A172 (cell line): ENCODE measurements at regions not wholly inside any gene's neighbourhood (a gene's known extent, or its start where the extent isn't known, plus 50 kb on each side); places are given as distances from the start of the nearest gene placed in this dataset.

Source experiments
- DNase-seq: peaks from one replicate; pipeline ENCODE4 v3.0.0-alpha.2; 2015; ENCODE audit warnings: low spot score

GRCh38 chr12:115760231-115760630 lies 517.3 kb downstream of the MED13L start:
- DNase-seq: no peak

GRCh38 chr12:115758877-115759620 lies 518.4 kb downstream of the MED13L start:
- no peak for DNase-seq

GRCh38 chr12:115758183-115758582 lies 519.3 kb downstream of the MED13L start:
- no peak for DNase-seq

- DNase-seq: no peak
These were observed 520.7 kb downstream of the MED13L start for GRCh38 chr12:115756804-115757203.

- no peak for DNase-seq
These were observed 521.2 kb downstream of the MED13L start for GRCh38 chr12:115756271-115756670.

GRCh38 chr12:115755725-115756085 lies 521.8 kb downstream of the MED13L start:
- DNase-seq: no peak

GRCh38 chr12:115755061-115755724 lies 522.3 kb downstream of the MED13L start:
- no peak for DNase-seq

GRCh38 chr12:115752913-115753726 lies 524.4 kb downstream of the MED13L start:
- peak; percentile 68 for DNase-seq

- DNase-seq: no peak
These were observed 525.3 kb downstream of the MED13L start for GRCh38 chr12:115752156-115752555.

GRCh38 chr12:115750340-115750739 lies 527.2 kb downstream of the MED13L start:
- DNase-seq: no peak

- DNase-seq: no peak
These were observed 528.2 kb downstream of the MED13L start for GRCh38 chr12:115749071-115749841.

- DNase-seq: no peak
These were observed 536.8 kb downstream of the MED13L start for GRCh38 chr12:115740586-115741155.

- no peak for DNase-seq
These were observed 539.6 kb downstream of the MED13L start for GRCh38 chr12:115737895-115738294.

- no peak for DNase-seq
These were observed 541.1 kb downstream of the MED13L start for GRCh38 chr12:115736360-115736759.

- DNase-seq: no peak
These were observed 546.4 kb downstream of the MED13L start for GRCh38 chr12:115730975-115731541.

GRCh38 chr12:115726691-115727090 lies 550.8 kb downstream of the MED13L start:
- DNase-seq: no peak

GRCh38 chr12:115722181-115722580 lies 555.3 kb downstream of the MED13L start:
- no peak for DNase-seq

- DNase-seq: no peak
These were observed 560.9 kb downstream of the MED13L start for GRCh38 chr12:115716551-115716950.

GRCh38 chr12:115712676-115713075 lies 564.8 kb downstream of the MED13L start:
- DNase-seq: no peak

- peak; percentile 25 for DNase-seq
These were observed 567.4 kb downstream of the MED13L start for GRCh38 chr12:115710104-115710564.

GRCh38 chr12:115709540-115710011 lies 567.9 kb downstream of the MED13L start:
- DNase-seq: no peak
